HG03520 (cell line): ENCODE measurements at regions not wholly inside any gene's neighbourhood (a gene's known extent, or its start where the extent isn't known, plus 50 kb on each side); places are given as distances from the start of the nearest gene placed in this dataset.
"Not testable (repeated sequence)": the region's sequence is repeated elsewhere in the genome, so short reads cannot be mapped to it uniquely, and the experiment has no call there.

Source experiments
- ATAC-seq: cut with Tn5 transposase; IDR thresholded peaks from one replicate; pipeline ENCODE4 v1.9.1; 2021; ENCODE audit warnings: mild to moderate bottlenecking, moderate library complexity; ENCODE audit not compliant: unreplicated experiment

DNA sequence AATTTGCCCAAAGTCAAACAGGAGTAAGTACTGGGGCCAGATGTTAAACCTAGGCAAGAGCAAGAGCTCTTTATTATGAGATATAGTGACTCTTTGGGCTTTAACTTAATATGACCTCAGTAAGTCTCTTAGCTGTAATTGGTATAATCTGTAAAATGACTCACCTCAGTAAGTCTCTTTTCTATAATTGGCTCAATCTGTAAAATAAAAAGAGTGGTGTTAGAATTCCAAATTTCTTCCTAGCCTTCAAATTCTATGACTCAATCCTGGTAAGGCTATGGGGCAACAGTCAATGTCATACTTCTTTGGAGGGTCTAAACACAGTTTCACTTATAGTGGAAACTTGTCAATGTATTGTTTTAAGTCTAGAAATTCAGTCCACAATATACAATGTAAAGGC lies 1608.9 kb upstream of the PIK3C3 start:
- ATAC-seq = no peak

GRCh38 chr18:40341701-40342100 lies 1613.3 kb upstream of the PIK3C3 start:
- ATAC-seq = no peak

- ATAC-seq = no peak
Observed at GRCh38 chr18:40338284-40338683, 1616.8 kb upstream of the PIK3C3 start.

DNA sequence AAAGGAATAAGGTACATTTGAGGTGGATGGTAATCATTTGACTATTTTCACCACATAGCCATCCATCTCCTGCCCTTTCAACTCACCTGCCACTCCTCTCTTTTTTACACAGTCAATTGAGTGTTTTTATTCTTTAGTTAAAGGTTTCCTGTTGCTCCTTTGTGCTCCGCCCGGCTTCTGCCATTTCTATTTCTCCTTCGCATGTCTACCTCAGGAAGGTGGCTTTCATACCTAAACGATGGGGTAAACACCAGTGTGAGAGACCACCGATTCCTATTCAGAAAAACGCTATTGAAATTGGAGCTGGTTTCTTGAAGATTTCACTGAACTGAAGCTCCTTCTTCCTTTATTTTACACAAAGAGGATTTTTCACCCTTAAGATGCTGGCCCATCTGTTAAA lies 1628.0 kb upstream of the PIK3C3 start:
- no peak for ATAC-seq

DNA sequence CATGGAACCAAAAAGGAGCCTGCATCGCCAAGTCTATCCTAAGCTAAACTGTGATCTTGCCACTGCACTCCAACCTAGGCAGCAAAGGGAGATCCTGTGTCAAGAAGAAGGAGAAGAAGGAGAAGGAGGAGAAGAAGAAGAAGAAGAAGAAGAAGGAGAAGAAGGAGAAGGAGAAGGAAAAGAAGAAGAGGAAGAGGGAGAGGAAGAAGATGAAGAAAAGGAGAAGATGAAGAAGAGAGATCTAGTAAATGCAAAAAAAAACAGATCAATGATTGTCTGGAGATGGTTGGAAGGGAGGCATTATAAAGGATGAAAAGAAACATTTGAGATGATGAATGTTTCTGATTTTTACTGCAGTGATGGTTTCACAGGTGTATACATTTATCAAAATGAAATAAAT lies 1629.0 kb upstream of the PIK3C3 start:
- ATAC-seq = no peak

DNA sequence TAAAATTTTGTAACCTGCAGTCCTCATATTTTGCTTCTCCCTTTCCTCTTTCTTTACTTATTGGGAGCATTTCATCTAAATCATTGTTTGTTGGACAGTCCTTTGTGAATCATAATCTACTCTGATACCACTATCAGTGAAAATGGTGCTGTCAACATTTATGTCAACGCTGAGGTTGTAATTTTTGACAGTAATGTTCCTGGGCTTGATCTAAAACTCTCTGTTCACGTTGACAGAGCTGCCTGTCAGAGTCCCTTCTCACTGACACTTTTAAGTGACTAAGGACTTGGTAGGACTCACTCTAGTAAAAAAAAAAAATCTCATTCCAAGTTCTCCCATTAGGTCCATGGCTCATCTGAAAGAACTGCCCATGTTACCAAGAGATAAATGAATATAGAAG lies 1640.8 kb upstream of the PIK3C3 start:
- no peak for ATAC-seq

- ATAC-seq = no peak
Observed at GRCh38 chr18:40313030-40313642, 1641.9 kb upstream of the PIK3C3 start.

- no peak for ATAC-seq
Observed at GRCh38 chr18:40307627-40308026, 1647.4 kb upstream of the PIK3C3 start.

DNA sequence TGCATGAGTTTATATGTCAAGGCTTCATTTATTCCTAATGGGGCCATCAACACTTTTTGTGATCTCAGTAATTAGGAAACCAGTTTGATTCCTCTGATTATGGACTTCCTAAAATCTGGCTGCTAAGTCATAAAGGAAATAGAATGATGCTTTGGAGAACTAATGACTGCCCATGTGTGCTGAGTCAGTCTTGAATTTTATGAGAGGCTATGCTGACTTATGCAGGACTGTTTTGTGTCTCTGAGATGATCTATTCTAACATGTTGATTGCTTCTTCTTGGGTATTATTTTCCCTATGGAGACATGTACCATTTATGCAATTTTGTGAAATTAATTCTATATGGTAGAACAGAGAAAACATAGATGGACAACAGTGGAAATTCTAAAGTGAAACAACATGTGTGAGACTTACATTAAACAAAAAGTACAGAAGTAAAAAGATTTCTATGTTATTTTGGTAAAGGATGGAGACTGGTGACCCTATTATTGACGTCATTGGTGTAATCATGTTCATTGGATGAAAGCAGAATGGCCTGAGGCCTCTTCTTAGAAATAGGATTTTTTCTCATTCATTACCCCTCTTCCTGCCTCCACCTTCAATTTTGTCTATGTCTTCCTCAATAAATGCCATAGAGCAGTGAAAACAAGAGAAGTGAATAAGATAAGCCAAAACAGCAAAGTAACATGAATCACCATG lies 1658.2 kb upstream of the PIK3C3 start:
- ATAC-seq = no peak

DNA sequence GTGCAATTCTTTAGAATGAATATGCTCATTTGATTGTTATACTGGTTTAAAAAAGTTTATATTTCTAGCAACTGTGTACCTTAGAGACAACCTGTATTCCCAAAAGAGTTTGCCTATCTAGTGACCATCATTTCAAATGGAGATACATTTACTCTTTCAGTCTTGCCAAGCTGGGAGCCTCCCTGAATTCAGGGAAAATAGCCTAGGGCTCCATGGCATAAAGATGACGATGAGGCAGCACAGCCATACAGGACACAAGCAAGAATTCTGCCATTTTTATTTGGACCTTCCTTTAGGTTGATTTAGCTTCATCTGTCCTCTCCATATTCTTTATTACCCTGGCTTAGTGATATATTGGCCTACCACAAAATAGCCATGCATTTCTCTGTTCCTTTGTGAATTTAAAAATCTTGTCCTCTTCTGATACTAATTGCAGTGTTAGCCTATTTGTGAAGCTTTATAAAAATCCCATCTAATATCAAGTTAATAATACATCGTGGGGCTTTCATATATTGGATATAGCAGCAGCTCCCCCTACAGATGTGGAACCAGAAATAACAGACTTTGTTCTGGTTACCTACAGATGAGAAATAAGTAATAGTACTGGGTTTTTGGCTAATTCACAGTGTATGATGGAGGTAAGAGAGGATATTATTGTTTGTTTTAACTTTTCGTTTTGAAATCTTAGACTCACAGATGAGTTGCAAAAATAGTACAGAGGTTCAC lies 1661.9 kb upstream of the PIK3C3 start:
- no peak for ATAC-seq

GRCh38 chr18:40283560-40283959 lies 1671.5 kb upstream of the PIK3C3 start:
- no peak for ATAC-seq

- ATAC-seq = not testable (repeated sequence)
Observed at GRCh38 chr18:40281356-40281755, 1673.7 kb upstream of the PIK3C3 start.

DNA sequence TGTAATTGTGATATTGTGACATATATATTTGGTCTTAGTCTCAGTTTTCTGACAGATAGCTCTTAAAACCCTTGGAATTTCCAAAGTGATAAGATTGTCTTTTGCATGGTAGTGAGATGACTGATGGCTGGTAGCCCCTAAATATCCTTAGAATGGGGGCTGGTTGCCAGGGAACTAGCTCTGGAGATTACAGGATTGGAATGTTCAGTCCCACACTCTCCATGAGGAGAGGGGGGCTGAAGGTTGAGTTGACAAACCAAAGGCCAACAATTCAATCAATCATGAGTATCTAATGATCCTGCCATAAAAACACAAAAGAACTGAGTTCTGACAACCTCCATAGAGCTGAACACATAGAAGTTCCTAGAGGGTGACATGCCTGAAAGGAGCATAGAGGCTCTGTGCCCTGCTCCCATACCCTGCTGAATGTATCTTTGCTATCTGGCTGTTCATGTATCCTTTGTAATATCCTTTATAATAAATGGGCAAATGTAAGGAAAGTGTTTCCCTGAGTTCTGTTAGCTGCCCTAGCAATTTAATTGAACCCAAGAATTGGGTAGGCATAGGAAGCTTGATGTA lies 1680.3 kb upstream of the PIK3C3 start:
- no peak for ATAC-seq

DNA sequence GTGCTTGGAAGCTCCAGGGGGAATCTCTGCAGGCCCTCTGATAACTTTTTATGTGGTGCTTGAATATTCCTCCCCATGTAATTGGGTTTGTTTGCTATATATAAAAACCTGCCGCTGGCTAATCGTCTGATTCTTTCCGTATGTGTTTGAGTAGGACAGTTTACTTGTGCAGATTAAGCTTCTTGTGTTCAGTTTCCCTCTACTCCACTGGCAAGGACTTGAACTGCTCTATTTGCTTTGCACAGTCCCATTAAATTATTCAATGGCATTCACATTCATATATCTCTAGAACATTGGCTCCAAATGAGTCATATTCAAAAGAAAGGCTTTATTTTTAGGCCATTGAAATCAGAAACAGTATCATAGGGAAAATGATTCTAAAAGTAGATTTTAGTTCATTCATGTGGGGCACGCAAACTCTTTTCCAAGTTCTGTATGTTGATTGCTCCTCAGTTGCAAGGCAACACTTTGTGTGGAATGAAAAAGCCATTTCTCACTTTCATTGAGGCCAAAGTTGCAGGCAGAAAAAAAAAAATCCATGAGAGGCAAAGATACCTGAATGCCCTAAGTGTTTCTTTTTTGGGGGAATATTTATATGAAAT lies 1682.3 kb upstream of the PIK3C3 start:
- ATAC-seq = no peak

GRCh38 chr18:40259115-40259835 lies 1695.8 kb upstream of the PIK3C3 start:
- ATAC-seq = no peak

- ATAC-seq = no peak
Observed at GRCh38 chr18:40258311-40258710, 1696.7 kb upstream of the PIK3C3 start.

GRCh38 chr18:40250236-40250635 lies 1704.8 kb upstream of the PIK3C3 start:
- no peak for ATAC-seq

GRCh38 chr18:40249390-40250080 lies 1705.5 kb upstream of the PIK3C3 start:
- ATAC-seq = no peak

DNA sequence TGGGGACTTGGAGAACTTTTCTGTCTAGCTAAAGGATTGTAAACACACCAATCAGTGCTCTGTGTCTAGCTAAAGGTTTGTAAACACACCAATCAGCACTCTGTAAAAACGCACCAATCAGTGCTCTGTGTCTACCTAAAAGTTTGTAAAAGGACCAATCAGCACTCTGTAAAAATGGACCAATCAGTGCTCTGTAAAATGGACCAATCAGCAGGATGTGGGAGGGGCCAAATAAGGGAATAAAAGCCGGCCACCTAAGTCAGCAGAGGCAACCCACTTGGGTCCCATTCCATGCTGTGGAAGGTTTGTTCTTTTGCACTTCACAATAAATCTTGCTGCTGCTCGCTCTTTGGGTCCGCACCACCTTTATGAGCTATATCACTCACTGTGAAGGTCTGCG lies 1709.4 kb upstream of the PIK3C3 start:
- not testable (repeated sequence) for ATAC-seq

GRCh38 chr18:40243607-40244006 lies 1711.4 kb upstream of the PIK3C3 start:
- no peak for ATAC-seq
